ENCODE measurements at regions not wholly inside any gene's neighbourhood (a gene's known extent, or its start where the extent isn't known, plus 50 kb on each side); places are given as distances from the start of the nearest gene placed in this dataset.

- DNase-seq (ENCODE audit: low read depth) = no peak
- no peak for TF ChIP-seq CTCF (IDR thresholded peaks at IDR 0.05; ENCODE audit: low read length, missing control alignments)
- H3K4me3 ChIP-seq (replicated peaks; ENCODE audit: low read depth, low read length) = no peak overlapping the region
These were observed 919.8 kb downstream of the GRID1 start for GRCh38 chr10:85446827-85447226.

GRCh38 chr10:85447690-85448089, 918.9 kb downstream of the GRID1 start:
- H3K4me3 ChIP-seq (replicated peaks; ENCODE audit: low read depth, low read length) = no peak overlapping the region
- no peak for TF ChIP-seq CTCF (IDR thresholded peaks at IDR 0.05; ENCODE audit: low read length, missing control alignments)
- DNase-seq (ENCODE audit: low read depth) = no peak

- TF ChIP-seq CTCF (IDR thresholded peaks at IDR 0.05; ENCODE audit: low read length, missing control alignments) = no peak
- H3K4me3 ChIP-seq (replicated peaks; ENCODE audit: low read depth, low read length) = no peak overlapping the region
- DNase-seq (ENCODE audit: low read depth) = no peak
These were observed 917.9 kb downstream of the GRID1 start for GRCh38 chr10:85448716-85449115.

- DNase-seq (ENCODE audit: low read depth) = no peak
- no peak for TF ChIP-seq CTCF (IDR thresholded peaks at IDR 0.05; ENCODE audit: low read length, missing control alignments)
- H3K4me3 ChIP-seq (replicated peaks; ENCODE audit: low read depth, low read length) = no peak overlapping the region
These were observed 912.2 kb downstream of the GRID1 start for GRCh38 chr10:85454386-85454785.

GRCh38 chr10:85457191-85457590, 909.4 kb downstream of the GRID1 start:
- no peak for DNase-seq (ENCODE audit: low read depth)
- TF ChIP-seq CTCF (IDR thresholded peaks at IDR 0.05; ENCODE audit: low read length, missing control alignments) = no peak
- H3K4me3 ChIP-seq (replicated peaks; ENCODE audit: low read depth, low read length) = no peak overlapping the region

GRCh38 chr10:85458324-85458723, 908.3 kb downstream of the GRID1 start:
- no peak overlapping the region for H3K4me3 ChIP-seq (replicated peaks; ENCODE audit: low read depth, low read length)
- no peak for DNase-seq (ENCODE audit: low read depth)
- TF ChIP-seq CTCF (IDR thresholded peaks at IDR 0.05; ENCODE audit: low read length, missing control alignments) = no peak

- no peak for TF ChIP-seq CTCF (IDR thresholded peaks at IDR 0.05; ENCODE audit: low read length, missing control alignments)
- DNase-seq (ENCODE audit: low read depth) = no peak
- H3K4me3 ChIP-seq (replicated peaks; ENCODE audit: low read depth, low read length) = no peak overlapping the region
These were observed 906.7 kb downstream of the GRID1 start for GRCh38 chr10:85459906-85460305.

Data from fibroblast of pulmonary artery (primary cell).